ENCODE measurements at regions not wholly inside any gene's neighbourhood (a gene's known extent, or its start where the extent isn't known, plus 50 kb on each side); places are given as distances from the start of the nearest gene placed in this dataset.

DNA sequence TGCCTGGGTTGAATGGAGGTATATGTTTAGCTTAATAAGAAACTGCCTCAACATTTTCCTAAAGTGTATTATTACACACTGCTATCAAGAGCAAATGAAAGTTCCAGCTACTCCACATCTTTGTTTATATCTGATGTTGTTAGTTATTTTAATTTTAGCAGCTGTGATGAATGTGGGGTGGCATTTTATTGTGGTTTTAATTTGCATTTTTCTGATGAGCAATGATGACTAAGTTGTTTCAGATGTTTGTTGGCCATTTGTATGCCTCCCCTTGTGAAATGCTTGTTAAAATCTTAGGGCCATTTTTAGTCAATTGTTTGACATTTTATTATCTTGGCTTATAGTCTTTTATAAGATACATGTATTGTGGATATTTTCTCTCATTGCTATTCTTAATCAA lies 260.4 kb upstream of the SLCO3A1 start:
- no TSS peak for BruUV-seq (replicated peaks)
- H3K36me3 Mint-ChIP-seq (ENCODE audit: insufficient read depth, unreplicated experiment), result no peaks in the 10 kb centered on the region
- H3K9me3 Mint-ChIP-seq (ENCODE audit: unreplicated experiment), result no peaks in the 10 kb centered on the region
- ChIA-PET POLR2A (no interaction called here), CTCF (no interaction called here)
- H3K27me3 Mint-ChIP-seq (ENCODE audit: insufficient read depth, unreplicated experiment), result peaks cover 5% of the 10 kb centered on the region
- Histone ChIP-seq H3K4me1 (no peaks in the 10 kb centered on the region), H3K36me3 (ENCODE audit: control insufficient read depth, insufficient read depth, low read length) (no peaks in the 10 kb centered on the region), H3K4me3 (ENCODE audit: low read depth, low read length) (no peak overlapping the region), H3K9me3 (no peaks in the 10 kb centered on the region), H3K27me3 (replicated peaks; ENCODE audit: control insufficient read depth, insufficient read depth, low read length) (no peaks in the 10 kb centered on the region)
- no peak for DNase-seq
- intact Hi-C loops (cut with micrococcal nuclease; ENCODE audit: unreplicated experiment), result loop anchor here (10.0 kb wide), 1 partner anchor 288 kb away; no protein-coding TSS in a partner anchor
- H3K27ac Mint-ChIP-seq (ENCODE audit: unreplicated experiment), result no peak overlapping the region
- TF ChIP-seq, protein P1, sequence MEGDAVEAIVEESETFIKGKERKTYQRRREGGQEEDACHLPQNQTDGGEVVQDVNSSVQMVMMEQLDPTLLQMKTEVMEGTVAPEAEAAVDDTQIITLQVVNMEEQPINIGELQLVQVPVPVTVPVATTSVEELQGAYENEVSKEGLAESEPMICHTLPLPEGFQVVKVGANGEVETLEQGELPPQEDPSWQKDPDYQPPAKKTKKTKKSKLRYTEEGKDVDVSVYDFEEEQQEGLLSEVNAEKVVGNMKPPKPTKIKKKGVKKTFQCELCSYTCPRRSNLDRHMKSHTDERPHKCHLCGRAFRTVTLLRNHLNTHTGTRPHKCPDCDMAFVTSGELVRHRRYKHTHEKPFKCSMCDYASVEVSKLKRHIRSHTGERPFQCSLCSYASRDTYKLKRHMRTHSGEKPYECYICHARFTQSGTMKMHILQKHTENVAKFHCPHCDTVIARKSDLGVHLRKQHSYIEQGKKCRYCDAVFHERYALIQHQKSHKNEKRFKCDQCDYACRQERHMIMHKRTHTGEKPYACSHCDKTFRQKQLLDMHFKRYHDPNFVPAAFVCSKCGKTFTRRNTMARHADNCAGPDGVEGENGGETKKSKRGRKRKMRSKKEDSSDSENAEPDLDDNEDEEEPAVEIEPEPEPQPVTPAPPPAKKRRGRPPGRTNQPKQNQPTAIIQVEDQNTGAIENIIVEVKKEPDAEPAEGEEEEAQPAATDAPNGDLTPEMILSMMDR (IDR thresholded peaks at IDR 0.05; ENCODE audit: insufficient read depth in 1 of 2, low read depth in 1 of 2, low read length in 1 of 2, severe bottlenecking in 1 of 2, unreplicated experiment in 1 of 2), result no peak
- H3K4me1 Mint-ChIP-seq (ENCODE audit: low read depth, unreplicated experiment), result no peaks in the 10 kb centered on the region
- H3K4me3 Mint-ChIP-seq (ENCODE audit: unreplicated experiment), result no peak overlapping the region

DNA sequence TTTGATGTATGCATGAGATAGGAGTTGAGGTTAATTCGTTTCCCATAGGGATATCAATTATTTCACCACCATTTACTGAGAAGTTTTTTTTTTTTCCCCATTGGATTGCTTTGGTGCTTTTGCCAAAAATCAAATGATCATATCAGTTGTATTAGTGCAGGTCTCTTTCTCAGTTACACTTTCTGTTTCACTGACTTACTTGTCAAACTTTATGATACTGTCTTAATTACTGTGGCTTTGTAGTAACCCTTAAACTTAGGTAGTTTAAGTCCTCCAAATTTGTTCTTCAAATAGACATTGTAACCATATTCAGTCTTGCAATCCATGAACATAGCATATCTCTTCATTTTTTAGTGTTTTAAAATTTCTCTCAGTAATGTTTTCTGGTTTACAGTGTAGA lies 259.9 kb upstream of the SLCO3A1 start:
- DNase-seq, result no peak
- H3K4me1 ChIP-seq, result no peaks in the 10 kb centered on the region
- Mint-ChIP-seq H3K27me3 (ENCODE audit: insufficient read depth, unreplicated experiment) (peaks cover 6% of the 10 kb centered on the region), H3K4me1 (ENCODE audit: low read depth, unreplicated experiment) (no peaks in the 10 kb centered on the region), H3K27ac (ENCODE audit: unreplicated experiment) (no peak overlapping the region), H3K36me3 (ENCODE audit: insufficient read depth, unreplicated experiment) (no peaks in the 10 kb centered on the region), H3K9me3 (ENCODE audit: unreplicated experiment) (no peaks in the 10 kb centered on the region), H3K4me3 (ENCODE audit: unreplicated experiment) (no peak overlapping the region)
- no peaks in the 10 kb centered on the region for H3K27me3 ChIP-seq (replicated peaks; ENCODE audit: control insufficient read depth, insufficient read depth, low read length)
- no peaks in the 10 kb centered on the region for H3K36me3 ChIP-seq (ENCODE audit: control insufficient read depth, insufficient read depth, low read length)
- intact Hi-C loops (cut with micrococcal nuclease; ENCODE audit: unreplicated experiment), result loop anchor here (10.0 kb wide), 1 partner anchor 289 kb away; no protein-coding TSS in a partner anchor
- no peaks in the 10 kb centered on the region for H3K9me3 ChIP-seq
- ChIA-PET POLR2A (no interaction called here), CTCF (no interaction called here)
- no peak overlapping the region for H3K4me3 ChIP-seq (ENCODE audit: low read depth, low read length)
- BruUV-seq (replicated peaks), result no TSS peak
- TF ChIP-seq, protein P1 (IDR thresholded peaks at IDR 0.05; ENCODE audit: insufficient read depth in 1 of 2, low read depth in 1 of 2, low read length in 1 of 2, severe bottlenecking in 1 of 2, unreplicated experiment in 1 of 2), result no peak

DNA sequence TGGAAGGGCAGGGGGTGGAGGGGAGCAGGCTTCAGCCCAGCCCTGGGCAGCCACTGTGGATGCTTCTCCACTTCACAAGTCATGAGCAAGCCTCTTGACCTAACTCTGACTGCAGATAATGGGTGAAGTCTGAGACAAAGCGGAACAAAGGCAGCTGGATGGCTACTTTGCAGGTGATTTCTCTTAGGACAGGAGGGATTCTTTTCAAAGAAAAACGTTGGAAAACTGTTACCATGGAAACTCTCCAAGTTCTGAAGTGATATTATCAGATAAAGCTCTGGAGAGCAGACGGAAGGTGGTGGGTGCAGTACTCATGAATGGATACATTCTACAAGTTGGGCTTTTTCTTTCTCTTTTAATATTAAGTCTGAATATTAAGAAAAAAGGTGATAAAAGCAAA lies 254.2 kb upstream of the SLCO3A1 start:
- Histone ChIP-seq H3K4me3 (ENCODE audit: low read depth, low read length) (no peak overlapping the region), H3K9me3 (no peaks in the 10 kb centered on the region), H3K27me3 (replicated peaks; ENCODE audit: control insufficient read depth, insufficient read depth, low read length) (no peaks in the 10 kb centered on the region), H3K36me3 (ENCODE audit: control insufficient read depth, insufficient read depth, low read length) (no peaks in the 10 kb centered on the region), H3K4me1 (no peaks in the 10 kb centered on the region)
- peaks cover 6% of the 10 kb centered on the region for H3K27me3 Mint-ChIP-seq (ENCODE audit: insufficient read depth, unreplicated experiment)
- H3K27ac Mint-ChIP-seq (ENCODE audit: unreplicated experiment), result no peak overlapping the region
- no peaks in the 10 kb centered on the region for H3K36me3 Mint-ChIP-seq (ENCODE audit: insufficient read depth, unreplicated experiment)
- TF ChIP-seq, protein P1 (IDR thresholded peaks at IDR 0.05; ENCODE audit: insufficient read depth in 1 of 2, low read depth in 1 of 2, low read length in 1 of 2, severe bottlenecking in 1 of 2, unreplicated experiment in 1 of 2), result no peak
- ChIA-PET POLR2A (no interaction called here), CTCF (no interaction called here)
- H3K4me1 Mint-ChIP-seq (ENCODE audit: low read depth, unreplicated experiment), result no peaks in the 10 kb centered on the region
- no TSS peak for BruUV-seq (replicated peaks)
- no peak for DNase-seq
- intact Hi-C loops (cut with micrococcal nuclease; ENCODE audit: unreplicated experiment), result loop anchor here (10.0 kb wide), 1 partner anchor 294 kb away; no protein-coding TSS in a partner anchor
- no peaks in the 10 kb centered on the region for H3K9me3 Mint-ChIP-seq (ENCODE audit: unreplicated experiment)
- H3K4me3 Mint-ChIP-seq (ENCODE audit: unreplicated experiment), result no peak overlapping the region
